ENCODE measurements at regions not wholly inside any gene's neighbourhood (a gene's known extent, or its start where the extent isn't known, plus 50 kb on each side); places are given as distances from the start of the nearest gene placed in this dataset.

DNA sequence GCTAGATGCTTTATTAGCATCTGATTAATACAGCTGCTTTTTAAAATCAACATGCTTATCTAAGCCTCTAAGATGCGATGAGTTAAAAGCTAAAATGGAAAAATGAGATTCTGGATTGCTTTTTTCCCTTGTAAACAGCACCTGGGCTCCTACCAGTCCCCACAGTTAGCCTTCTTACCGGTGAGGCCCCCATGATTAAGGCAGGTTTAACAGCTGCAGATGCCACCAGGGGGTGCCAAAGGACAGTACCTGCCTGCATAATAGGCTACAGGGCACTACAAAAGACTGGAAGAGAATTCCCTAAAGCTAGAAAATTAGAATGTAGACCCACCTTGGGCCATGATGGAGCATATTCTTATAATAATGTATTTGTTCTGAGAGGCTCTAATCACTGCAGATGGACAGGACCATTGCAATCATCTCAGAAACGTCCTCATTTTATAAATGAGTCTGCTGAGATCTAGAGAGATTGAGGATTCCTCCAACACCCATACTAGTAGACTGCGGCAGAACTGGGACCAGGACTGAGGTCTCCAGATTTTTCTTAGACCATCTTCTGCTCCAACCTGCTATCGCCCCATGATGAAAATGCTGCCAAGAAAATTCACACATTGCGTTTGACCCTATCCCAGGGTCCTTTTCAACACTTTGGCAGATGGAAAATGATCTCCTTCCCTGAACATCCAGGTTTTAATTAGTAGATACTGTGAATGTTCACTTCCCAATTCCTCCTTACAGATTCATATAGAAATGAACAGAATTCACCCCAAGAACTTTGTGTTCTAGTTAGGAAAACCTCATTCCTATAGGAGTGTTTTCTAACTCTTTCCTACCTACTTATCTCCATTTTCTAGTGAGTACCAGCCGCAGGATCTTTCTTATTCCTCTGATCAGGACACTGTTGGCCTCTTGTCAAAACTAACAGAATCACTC, 148.8 kb downstream of the RPS12 start:
- H3K4me3 ChIP-seq (ENCODE audit: low read depth, low read length): no peak overlapping the region
- TF ChIP-seq, protein P1, sequence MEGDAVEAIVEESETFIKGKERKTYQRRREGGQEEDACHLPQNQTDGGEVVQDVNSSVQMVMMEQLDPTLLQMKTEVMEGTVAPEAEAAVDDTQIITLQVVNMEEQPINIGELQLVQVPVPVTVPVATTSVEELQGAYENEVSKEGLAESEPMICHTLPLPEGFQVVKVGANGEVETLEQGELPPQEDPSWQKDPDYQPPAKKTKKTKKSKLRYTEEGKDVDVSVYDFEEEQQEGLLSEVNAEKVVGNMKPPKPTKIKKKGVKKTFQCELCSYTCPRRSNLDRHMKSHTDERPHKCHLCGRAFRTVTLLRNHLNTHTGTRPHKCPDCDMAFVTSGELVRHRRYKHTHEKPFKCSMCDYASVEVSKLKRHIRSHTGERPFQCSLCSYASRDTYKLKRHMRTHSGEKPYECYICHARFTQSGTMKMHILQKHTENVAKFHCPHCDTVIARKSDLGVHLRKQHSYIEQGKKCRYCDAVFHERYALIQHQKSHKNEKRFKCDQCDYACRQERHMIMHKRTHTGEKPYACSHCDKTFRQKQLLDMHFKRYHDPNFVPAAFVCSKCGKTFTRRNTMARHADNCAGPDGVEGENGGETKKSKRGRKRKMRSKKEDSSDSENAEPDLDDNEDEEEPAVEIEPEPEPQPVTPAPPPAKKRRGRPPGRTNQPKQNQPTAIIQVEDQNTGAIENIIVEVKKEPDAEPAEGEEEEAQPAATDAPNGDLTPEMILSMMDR (IDR thresholded peaks at IDR 0.05; ENCODE audit: borderline replicate concordance, insufficient read depth, low read depth, low read length): peak; percentile 70

DNA sequence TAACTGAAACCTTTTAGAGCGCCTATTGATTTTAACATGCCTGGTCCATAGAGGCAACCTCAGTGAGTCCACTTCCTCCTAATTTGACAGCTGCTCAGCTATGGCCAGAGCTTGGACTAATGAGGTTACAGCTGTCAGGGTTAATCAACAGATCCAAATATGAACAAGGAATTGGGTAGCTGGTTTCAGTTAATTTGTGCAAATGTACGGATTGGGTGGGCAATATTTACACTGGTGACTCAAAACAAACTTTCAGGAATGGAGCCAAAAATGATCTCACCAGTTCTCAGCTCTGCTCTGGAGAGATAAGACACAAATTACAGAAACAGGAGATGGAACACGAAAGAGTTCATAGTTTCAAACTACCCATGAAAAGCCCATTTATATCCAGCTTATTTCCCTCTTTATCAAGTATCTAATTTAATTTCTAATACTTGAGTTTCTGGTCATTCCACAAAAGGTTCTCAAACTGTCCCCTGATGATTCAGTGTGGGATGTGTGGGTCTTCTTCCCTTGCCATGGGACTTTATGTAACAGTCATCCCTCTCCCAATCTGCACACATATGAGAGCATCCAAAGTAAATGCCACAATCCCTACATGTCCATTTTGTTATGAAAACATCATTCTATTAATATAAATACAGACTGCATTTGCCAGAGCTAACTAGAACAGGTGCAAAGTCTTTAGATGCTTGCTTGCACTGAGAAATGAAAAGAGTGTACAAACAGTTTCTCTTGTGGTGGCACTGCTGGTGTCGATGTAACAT, 149.9 kb downstream of the RPS12 start:
- no peak overlapping the region for H3K4me3 ChIP-seq (ENCODE audit: low read depth, low read length)
- TF ChIP-seq, protein P1 (IDR thresholded peaks at IDR 0.05; ENCODE audit: borderline replicate concordance, insufficient read depth, low read depth, low read length): no peak

DNA sequence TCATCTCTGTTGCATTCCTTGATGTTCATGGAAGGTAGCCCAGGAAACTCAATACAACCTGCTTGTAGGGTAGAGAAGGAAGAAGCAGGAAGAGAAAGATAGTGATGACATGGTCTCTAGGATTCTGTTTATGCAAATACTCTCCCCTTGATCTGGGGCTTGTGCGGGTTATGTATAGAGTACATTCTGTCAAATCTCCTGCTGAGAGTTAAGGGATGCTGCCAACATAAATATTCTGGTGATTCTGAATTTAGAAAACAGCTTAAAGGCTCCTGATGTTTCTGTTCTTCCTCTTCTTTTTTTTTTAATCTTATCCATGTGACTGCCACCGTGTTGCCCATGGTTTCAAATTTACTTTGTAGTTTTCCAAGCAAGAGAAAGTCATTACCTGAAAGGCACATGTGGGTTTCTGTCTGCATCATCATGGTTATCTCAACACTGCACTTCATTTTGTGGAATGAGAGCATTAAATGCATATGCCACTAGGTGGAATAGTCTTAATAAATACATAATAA, 150.6 kb downstream of the RPS12 start:
- H3K4me3 ChIP-seq (ENCODE audit: low read depth, low read length): no peak overlapping the region
- TF ChIP-seq, protein P1 (IDR thresholded peaks at IDR 0.05; ENCODE audit: borderline replicate concordance, insufficient read depth, low read depth, low read length): no peak

DNA sequence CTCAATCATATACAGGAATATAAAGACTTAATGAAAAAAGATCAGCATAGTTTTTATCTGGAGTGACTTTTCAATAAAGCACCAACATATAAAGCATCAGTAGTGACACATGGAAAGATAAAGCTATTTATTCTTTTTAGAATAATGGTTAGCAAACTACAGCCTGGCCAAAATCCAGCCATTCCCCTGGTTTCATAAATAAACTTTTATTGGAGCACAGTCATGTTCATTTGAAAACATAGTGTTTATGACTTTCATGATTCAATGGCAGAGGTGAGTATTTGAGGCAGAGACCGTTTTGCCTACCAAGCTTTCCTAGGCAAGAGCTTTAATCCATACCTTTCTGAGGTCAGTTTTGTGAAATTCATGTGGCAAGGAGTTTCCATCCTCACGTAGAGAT, 153.5 kb downstream of the RPS12 start:
- H3K4me3 ChIP-seq (ENCODE audit: low read depth, low read length): no peak overlapping the region
- TF ChIP-seq, protein P1 (IDR thresholded peaks at IDR 0.05; ENCODE audit: borderline replicate concordance, insufficient read depth, low read depth, low read length): no peak

DNA sequence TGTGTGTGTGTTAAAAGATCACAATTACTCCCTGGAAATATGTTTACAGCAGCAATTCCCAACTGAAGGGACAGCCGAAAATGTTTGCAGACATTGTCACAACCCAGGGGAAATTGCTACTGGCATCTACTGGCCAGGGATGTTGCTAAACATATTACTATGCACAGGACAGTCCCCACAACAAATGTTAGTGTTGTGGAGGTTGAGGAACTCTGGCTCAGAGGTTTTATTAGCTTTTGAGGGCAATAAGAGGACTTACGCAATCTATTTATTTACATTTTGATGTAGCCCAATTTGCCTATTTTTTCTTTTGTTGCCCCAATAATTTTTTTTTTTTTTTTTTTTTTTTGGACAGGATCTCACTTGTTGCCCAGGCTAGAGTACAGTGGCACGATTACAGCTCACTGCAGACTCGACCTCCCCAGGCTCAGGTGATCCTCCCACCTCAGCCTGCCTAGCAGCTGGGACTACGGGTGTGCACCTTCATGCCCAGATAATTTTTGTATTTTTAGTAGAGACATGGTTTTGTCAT, 154.1 kb downstream of the RPS12 start:
- no peak overlapping the region for H3K4me3 ChIP-seq (ENCODE audit: low read depth, low read length)
- TF ChIP-seq, protein P1 (IDR thresholded peaks at IDR 0.05; ENCODE audit: borderline replicate concordance, insufficient read depth, low read depth, low read length): no peak

DNA sequence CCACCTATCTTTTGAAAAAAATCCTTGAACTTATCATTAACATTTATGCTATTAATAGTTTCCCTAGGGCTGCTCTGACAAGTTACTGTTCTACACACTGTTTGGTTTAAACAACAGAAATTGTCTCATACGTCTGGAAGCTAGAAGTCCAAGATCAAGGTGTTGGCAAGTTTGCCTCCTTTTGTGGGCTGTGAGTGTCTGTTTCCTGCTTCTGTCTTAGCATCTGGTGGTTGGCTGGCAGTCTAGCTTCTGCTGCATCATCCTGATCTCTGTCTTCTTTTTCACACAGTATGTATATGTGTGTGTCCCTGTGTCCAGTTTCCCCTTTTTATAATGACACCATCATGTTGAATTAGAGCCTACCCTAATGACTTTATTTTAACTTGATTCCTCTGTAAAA, 154.8 kb downstream of the RPS12 start:
- no peak overlapping the region for H3K4me3 ChIP-seq (ENCODE audit: low read depth, low read length)
- TF ChIP-seq, protein P1 (IDR thresholded peaks at IDR 0.05; ENCODE audit: borderline replicate concordance, insufficient read depth, low read depth, low read length): no peak

Measured in GM12875 (cell line).